ENCODE measurements at regions not wholly inside any gene's neighbourhood (a gene's known extent, or its start where the extent isn't known, plus 50 kb on each side); places are given as distances from the start of the nearest gene placed in this dataset.

DNA sequence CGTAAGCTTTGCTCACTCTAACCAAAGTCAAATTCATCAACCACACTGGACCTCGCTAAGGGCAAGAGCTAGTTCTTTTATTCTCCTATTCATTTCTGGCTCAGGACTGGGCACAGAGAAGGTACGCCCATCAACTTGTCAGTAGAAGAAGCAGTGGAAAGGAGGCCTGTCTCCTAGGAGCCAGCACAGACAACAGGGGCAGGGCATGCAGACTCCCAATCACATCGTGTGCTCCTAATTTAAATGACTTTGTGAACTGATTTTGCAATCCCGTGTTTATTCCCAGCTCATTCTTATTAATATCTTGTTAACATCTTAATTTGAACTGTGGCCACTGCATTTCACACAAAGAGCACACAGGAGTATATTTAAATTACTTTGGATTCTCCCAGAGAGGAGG lies 161.1 kb upstream of the BCL6 start:
- no peak for DNase-seq

DNA sequence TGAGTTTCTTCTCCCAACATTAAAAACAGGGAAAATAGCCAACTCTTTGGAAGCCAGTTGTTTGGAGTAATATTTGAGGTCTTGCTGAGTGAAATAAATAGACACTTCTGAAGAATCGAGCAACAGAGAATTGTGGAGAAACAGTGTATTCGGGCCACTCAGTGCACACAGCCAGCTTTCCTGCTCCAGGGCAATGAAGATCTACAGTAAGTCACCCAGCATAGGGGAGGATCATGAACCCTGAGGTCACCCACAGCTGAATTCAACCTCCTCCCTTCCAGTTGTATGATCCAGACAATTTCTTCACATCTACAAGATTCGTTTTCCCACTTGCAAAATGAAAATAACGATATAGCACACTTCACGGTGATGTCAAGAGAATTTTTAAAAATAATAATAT lies 161.7 kb upstream of the BCL6 start:
- no peak for DNase-seq

DNA sequence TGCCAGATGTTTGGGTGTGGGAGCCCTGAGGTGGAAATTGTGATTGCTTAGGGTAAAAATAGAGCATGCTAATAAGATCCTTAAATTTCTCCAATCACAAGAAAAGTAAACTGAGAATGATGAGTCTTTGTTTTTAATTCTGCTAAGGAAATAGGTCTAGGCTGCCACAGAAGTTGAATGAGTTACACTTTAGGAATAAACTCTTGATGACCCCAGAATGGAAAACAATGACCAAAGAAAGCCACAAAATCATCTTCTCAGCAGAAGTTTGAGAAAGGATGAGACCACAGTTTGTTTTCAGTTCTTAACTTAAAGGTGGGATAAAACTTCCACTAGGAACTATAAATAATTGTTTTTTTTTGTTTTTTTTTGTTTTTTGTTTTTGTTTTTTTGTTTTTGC lies 164.6 kb upstream of the BCL6 start:
- DNase-seq: no peak

DNA sequence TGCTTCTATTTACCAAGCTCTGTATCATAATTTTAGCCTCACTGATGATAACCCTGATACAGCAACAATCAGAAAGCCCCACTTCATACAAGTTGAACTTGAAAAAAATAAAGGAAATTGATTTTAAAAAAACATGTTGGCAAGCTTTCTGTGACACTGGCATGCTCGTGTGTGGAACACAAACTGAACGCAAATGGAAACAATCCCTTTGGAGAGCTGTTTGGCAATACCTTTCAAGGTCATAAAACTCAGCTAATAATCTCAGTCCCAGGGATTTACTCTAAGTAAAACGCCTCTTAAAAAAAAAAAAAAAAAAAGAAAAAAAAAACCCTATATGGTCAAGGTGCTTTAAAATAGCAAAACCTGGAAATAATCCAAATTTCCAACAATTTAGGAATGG lies 166.7 kb upstream of the BCL6 start:
- DNase-seq: no peak

DNA sequence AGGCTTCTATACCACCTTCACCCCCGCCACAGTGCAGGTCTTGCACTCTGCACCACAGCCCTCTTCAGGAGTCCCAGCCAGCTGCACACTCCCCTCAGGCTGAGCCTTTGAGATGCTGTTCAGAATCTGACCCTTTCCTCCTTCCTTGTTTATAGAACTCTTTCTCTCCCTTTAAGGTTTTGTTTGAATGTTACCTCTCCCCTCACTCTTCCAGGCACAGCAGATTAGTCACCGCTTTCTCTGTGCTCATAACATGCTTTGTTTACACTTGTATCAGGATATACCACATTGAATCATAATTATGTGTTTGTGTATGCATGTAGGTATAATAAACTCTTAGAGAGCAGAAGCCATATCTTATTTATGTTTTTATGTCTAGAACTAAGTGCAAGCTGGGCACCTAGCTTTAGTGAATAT lies 168.4 kb upstream of the BCL6 start:
- DNase-seq: no peak

DNA sequence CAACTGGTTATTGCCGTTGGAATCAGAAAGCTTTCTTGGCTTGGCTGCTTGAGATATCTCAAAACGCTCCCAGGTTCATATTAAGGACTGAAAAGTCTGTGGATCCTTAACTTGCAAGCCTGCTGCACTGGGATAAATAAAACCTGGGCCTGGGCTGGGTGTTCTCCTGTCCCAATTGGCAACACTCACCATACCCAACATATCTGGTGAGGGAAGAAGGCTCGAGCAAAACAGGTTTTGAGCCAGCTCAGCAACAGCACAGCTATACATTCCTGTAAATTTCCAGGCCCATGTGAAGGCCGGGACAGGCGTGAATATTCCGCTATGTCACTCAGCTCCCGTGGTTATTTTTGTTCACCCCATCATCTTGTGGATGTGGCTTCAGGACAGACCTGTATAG lies 169.0 kb upstream of the BCL6 start:
- DNase-seq: no peak

DNA sequence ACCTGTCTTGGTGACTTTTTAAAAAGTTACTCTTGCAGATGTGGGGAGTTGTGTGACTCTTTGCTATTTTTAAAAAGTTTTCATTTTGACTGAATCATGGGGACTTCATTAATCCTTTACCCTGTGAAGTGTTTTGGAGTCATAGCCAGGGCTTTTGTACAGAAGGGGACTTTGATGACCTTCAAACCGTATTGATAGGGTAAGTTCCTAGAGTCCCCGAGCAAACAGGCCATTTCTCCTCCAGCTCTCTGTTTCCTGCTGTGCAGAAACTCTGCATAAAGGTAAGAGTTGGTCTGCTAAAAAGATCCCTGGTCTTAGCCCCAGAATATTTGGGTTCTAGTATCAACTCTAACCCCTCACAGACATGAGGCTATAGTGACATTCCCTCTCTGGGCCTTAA lies 170.8 kb upstream of the BCL6 start:
- DNase-seq: no peak

DNA sequence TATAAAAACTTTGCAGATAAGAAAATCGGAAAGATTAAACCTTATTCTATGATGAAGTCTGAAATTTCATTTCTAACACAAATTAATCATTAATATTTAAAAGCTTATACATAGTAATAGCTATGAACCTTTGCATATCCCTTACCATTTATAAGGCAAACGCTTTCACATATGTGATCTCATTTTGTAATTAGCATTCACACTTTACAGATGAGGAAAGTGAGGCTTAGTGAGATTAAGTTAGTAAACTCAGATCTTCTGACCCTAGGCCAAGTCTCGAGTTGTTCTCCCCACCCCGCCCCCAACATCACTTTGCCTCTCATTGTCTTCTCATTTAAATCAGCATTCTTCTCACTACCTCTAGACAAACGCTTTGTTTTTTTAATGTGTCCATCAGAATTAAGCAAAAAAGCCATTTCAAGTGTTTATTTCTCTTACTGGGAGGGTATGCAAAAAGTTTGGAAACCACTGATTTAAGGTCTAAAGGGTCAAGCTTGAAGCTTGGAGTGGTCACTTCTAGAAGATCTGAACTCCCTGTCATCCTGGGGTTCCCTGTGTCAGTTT lies 172.9 kb upstream of the BCL6 start:
- no peak for DNase-seq

DNA sequence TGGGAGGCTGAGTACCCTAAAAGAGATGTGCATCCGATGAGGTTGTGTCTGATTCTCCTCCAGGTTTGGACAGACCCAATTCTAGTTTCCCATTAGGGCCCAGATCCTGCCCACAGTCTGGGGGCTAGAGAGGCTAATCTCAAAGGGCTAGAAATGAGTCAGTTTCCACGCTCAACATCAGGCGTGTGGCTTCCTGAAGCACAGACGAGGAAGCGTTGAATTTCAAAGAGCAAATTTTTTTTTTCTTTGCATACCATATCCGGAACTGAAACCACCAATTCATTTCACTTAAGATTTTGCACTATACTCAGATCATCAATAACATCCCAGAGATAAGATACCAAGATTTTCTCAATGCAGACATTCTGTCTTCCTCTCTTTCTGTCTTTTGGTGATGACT lies 173.8 kb upstream of the BCL6 start:
- DNase-seq: no peak

DNA sequence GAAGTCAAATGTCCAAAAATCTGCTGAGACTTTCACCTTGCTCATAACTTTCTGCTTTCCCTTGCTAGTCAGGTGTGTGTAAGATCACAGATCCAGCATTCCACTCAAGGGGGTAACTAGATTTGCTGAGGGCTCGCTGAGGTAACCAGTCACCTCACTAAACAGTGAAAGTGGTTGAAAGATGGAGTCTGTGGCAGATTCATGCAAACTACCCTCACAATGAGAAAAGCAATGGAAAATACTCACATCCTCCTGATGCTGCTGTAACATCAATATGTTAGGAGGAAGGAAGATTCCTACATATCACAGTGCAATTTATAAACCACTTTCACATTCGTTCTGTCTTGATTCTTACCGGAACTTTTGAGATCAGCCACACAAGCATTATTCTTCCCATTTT lies 174.3 kb upstream of the BCL6 start:
- no peak for DNase-seq

DNA sequence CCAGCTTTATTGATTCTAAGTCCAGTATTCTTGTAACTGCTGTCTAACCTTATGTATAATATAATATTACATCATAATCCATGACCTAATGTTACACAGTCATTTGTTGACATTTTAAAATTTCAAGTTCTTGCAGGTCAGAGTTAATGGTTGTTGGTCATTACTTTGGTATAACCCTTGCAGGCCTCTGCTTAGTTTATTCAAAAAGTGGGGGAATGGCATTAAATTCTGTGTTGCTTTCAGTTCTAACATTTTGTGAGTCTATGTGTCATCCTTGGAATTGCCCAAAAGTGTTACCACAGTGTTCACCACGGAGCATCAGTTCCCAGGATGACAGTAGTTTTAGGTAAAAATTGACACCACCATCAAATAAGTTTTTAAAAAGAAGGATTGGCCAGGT lies 174.8 kb upstream of the BCL6 start:
- DNase-seq: no peak

DNA sequence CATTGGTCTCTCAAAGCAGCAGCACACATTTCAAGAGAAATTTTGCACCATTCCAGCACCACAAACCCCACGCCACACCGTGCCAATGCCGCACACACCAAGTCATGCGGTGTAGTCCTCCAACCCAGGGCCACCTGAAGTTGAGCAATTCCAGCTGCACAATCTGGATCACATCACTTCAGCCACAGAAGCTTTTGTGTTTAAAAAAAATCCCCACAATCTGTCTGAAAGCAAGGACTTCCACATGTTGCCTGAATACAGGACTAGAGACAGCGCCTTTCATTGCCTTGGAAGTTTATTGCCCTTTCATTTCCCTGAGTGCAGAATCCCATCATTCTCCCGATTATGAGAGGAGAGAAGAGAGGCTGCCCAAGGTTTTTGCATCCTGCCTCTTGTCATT lies 175.6 kb upstream of the BCL6 start:
- DNase-seq: no peak

DNA sequence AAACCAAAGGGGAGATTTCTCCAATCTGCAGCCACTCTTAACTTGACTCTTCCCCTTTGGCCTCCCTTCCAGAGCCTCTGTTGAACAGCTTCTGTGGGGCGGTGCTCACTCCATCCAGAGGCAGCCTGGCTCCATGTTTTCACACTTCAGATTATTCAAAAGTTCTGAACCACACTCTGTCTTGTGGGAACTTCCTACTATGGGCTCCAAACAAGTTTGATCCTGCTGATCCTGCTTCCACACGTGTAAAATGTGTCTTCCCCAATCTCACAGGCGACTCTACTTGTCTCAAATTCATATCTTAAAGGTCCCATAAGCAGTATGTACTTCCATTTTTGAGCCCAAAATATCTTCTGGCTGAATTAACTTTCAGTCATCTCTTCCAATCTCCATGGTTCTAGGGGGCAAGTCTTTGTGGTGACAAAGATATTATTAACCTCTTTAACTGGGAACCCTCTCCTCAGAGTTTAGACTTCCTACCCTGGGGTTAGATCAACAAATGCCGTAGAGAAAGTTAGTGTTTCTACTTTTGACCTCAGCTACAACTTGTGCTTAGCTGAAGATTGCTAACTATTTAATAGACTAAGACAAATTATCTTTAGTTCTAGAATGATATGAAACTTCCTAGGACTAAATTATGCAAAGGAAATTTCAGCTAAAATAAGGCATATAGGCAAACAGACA lies 176.3 kb upstream of the BCL6 start:
- no peak for DNase-seq

DNA sequence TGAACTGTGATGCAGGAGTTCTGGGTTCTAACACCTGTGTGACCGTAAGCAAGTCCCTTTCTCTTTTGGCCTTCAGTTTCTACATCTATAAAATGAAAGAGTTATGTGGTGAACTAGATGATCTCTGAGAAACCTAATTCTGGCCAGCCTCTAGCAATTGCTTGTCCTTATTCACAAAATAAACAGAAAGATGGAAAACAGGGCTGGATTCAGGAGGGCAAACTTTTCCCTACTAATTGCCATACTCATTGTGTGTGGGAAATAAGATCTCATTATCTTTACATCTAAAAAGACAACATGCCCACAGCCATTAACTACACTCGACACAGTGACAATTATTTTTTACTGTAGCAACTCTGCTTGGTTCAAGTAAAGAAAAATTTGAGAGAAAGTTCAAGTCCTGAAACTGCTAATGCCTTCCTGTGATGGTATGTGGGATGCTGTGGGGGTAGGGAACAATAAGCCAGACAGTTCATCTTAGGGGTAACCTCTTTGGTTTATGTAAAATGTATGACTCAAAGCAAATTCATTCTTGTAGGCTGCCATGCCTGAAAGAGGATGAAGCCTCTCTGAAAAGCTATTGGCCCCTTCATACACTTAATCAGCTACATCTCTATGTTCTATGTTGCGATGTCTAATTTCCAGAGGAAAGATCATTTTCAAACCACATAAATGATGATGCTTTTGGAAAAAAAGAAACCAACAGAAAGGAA lies 177.6 kb upstream of the BCL6 start:
- DNase-seq: no peak

DNA sequence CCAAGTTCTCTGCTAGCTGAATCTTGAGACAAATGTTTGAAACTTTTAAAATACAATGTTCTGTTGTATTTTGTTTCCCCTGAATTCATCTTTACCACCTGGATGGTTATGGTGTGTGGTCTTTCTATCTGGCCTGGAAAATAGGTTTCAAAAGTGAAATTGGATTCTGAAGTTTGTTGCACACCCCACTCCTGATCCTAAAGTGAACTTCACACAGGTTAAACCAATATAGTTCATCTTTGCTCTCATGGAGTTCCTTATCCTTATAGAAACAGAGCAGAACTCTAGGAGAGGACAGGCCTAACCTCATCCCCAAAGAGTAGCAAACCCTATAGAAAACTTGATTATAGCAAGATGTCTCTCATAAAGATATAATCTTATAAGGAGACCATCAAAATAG lies 179.4 kb upstream of the BCL6 start:
- DNase-seq: no peak

DNA sequence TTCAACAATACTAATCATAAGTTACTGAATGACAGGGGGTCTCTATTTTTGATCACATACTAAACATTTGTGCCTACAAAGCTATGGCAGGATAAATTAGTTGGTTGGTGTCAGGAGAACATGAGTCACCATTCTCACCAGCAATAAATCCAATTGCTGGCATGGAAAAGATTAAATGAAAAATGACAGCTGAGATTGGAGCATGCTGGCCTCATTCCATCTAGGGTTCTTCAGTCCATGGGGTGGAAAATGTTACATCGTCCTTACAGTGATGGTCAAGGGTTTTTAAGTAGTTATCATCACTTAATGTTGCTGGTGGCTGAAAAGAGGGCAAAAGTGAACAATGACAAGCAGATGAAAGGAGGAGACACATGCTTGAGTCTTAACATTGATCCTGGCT lies 180.1 kb upstream of the BCL6 start:
- DNase-seq: no peak

DNA sequence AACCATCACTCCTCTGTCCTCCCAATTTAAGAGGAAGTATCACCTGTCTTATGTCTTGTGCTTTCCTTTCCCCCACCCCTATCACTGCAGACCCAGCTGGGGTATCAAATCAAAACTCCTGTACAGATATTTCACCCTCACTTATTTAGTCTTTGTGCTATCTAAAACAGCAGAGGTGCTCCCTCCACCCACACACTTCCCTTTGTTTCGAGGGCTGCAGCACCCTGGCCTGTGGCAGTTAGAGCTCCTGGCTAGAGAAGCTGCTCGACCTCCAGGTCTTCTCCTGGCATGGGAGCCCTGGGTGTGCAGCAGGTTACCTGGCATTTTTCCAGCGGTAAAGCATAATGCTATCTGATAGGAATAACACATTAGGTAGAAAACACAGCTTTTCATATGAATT lies 181.4 kb upstream of the BCL6 start:
- DNase-seq: no peak

DNA sequence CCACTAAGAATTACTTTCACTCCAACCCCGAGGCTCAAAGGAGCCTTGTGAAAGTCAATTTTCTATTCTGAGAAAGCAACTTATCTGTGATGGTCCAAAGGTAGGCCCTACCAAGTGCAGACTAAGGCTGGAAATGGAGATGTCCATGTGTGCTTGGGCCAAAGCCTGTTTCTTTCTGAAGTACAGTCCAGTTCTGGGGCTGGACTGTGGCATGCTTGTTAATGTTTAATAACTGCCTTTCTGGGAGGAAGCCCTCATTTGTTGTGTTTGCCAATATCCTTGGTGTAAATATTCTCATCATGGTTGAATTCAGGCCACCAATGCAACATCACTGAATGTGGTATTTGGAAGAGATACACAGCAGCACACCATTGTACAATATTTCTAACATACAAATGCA lies 182.3 kb upstream of the BCL6 start:
- DNase-seq: no peak

DNA sequence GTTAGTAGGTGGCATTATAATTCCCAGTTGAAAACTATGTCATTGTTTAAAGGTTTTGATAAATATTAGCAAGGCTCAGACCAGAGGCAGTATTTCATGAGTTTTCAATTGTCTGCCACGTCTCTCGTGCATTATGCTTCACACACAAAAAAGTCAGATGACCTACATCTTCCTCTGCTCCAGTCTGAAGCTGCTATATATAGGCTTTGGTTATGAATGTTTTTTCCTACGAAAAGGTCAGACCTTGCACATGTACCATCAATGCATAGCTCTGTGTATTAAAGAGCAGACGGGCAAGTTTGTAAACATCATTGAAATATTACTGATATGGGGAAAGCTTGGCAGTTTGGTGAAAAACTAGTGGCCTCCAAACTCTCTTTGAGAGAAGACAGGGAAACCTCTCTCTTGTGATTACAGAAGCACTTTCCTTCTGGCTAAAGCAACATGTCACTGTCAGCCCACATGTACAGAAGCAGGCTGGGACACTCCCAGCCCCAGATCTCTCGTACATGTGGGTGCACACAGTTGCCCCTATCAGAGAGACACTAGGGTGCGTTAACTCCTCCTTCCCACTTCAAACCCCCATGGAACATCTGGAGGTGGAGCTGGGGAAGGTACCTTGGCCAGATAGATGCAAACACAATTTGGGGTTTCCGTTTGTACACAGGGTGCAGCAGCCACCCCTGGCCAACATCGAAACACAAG lies 184.0 kb upstream of the BCL6 start:
- no peak for DNase-seq

DNA sequence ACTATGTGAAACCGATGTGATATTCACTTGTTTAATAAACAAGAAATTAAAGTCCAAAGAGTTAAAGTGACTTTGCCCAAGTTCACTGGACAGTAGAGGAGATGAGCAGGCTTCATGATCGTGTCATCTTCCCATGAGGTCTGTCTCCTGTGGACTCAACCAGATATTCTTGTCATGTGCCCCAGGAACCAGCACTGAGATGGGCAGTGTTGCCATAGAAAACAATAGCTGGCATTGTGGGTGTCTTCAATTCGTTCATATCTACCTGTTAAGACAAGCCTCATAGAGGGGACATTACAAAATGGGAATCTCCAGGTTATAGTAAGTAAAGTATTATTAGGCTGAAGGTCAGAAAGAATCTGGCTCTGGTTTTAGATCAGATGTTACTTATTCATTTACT lies 184.8 kb upstream of the BCL6 start:
- DNase-seq: no peak

DNA sequence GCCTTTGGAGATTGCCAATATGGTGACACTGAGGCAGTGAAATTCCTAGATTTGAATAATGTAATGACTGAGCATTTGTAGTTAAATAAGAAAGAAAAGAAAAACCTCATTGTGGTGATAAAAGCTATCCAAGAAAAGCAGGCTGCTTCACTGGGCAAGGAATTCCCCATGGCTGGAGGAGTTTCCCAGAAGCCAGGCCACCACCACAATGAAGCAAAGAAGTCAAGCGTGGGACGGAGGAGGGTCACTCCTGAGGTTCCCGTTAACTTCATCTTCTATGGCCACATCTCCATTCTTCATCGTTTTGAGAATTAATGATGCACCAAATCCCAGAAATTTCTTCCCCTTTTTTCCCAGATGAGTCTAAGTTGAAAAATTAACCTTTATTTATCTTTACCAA lies 185.8 kb upstream of the BCL6 start:
- DNase-seq: no peak

DNA sequence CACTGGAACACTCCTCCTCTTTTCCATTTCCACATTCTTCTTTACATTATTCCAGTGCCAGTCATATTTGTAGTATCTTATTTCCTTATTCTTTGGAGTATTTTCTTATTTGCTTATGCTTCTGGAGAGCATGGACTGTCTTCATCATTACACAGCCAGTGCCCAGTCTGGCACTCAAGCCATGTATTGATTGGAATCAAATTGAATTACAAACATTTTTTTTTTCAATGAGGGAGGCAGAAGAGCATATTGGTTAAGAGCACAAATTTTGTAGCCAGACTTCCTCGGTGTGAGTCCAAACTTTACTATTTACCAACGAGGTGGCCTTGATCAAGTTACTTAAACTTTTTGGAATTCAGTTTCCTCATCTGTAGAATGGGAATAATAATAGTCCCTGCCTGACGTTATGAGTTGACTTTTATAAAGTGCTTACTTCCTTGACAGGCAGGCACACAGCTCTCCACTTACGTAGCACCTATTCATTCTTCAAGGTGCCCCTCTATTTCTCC lies 186.6 kb upstream of the BCL6 start:
- DNase-seq: no peak

DNA sequence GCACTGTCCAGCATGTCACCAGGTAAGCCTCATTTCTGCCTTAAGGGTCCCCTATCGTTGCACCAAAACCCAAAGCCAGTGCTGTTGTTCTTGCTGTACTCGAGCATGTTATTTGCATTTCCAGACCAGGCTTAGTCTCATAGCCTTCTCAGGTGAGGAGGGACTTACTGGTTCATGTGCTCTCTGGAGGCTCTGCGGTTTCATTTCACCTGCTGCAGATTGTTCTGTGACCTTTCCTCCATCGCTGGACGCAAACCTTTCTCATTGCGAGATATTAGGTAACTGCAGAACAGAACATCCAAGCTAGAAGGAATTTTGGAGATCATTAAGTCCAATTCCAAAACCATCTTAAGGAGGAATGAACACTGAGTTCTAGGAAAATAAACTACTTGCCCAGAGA lies 187.3 kb upstream of the BCL6 start:
- DNase-seq: no peak

DNA sequence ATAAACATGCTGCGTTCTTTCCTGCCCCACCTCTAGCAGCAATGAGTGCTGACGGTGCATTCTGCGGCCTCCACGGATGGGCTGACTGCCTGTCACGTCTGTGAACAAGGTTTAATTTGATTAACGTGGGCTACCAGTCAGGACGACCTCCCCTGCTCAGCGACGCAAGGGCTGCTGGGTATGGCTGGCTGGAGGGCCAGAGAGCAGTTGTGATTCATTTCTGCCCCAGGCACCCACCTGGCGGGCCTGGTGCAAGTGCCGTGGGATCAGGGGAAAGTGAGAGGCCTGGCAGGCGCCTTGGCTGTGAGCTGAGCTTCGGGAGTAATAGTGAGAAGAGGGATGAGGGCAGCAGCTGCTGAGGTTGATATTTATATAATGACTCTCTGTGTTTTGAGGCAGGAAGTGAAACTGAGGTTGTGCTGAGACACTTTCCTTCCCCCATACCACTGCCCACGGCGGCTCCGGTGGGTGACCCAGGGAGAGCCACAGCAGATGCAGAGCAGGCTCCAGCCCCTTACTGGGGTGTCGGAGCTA lies 190.4 kb upstream of the BCL6 start:
- no peak for DNase-seq
